Sigmoid colon (tissue), 3 donors: ENCODE measurements at regions not wholly inside any gene's neighbourhood (a gene's known extent, or its start where the extent isn't known, plus 50 kb on each side); places are given as distances from the start of the nearest gene placed in this dataset.

ENCODE experiments used
- POLR2A ChIP-seq, 2 donors: fragments of 450-650 bp; IDR thresholded peaks; one replicate each; pipeline ENCODE4 v1.6.1; 2016; ENCODE audit warnings: antibody characterized with exemption in 2 of 2, mild to moderate bottlenecking in 2 of 2, moderate library complexity in 2 of 2
- TF ChIP-seq, protein P1 (sequence below), 4 experiments: fragments of 450-650 bp in 3 of 4; fragments of 200-600 bp in 1 of 4; IDR thresholded peaks; one replicate each; pipeline ENCODE4 v1.5.1; 2016 to 2019; ENCODE audit warnings: antibody characterized with exemption in 4 of 4, mild to moderate bottlenecking in 3 of 4, moderate library complexity in 2 of 4

DNA sequence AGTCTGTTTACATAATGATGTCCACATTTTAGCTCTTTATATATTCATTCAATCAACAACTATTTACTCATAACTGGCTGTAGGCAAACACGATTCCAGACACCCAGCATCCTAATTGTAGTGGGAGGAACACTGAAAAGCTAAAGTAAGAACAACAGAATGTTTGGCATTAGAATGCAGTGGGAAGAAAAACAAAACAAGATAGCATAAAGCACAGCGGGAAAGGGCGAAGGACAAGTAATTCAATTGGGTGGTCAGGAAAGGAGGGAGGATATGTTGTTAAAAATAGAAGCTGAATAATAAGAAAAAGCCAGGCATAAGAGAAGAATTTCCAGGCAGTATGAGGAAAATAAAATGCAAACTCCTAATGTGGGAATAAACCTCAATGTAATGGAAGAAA, 189.5 kb upstream of the FAT4 start:
- TF ChIP-seq POLR2A (IDR thresholded peaks at IDR 0.05), result no peak
- TF ChIP-seq, protein P1, sequence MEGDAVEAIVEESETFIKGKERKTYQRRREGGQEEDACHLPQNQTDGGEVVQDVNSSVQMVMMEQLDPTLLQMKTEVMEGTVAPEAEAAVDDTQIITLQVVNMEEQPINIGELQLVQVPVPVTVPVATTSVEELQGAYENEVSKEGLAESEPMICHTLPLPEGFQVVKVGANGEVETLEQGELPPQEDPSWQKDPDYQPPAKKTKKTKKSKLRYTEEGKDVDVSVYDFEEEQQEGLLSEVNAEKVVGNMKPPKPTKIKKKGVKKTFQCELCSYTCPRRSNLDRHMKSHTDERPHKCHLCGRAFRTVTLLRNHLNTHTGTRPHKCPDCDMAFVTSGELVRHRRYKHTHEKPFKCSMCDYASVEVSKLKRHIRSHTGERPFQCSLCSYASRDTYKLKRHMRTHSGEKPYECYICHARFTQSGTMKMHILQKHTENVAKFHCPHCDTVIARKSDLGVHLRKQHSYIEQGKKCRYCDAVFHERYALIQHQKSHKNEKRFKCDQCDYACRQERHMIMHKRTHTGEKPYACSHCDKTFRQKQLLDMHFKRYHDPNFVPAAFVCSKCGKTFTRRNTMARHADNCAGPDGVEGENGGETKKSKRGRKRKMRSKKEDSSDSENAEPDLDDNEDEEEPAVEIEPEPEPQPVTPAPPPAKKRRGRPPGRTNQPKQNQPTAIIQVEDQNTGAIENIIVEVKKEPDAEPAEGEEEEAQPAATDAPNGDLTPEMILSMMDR (IDR thresholded peaks at IDR 0.05), result no peak
